ENCODE measurements at regions not wholly inside any gene's neighbourhood (a gene's known extent, or its start where the extent isn't known, plus 50 kb on each side); places are given as distances from the start of the nearest gene placed in this dataset.
"Not testable (repeated sequence)": the region's sequence is repeated elsewhere in the genome, so short reads cannot be mapped to it uniquely, and the experiment has no call there.

- DNase-seq (ENCODE audit: low spot score) = no peak
Observed at GRCh38 chr16:55061126-55061525, 130.5 kb downstream of the IRX5 start.

- no peak for DNase-seq (ENCODE audit: low spot score)
Observed at GRCh38 chr16:55062442-55062841, 131.8 kb downstream of the IRX5 start.

GRCh38 chr16:55072976-55073375, 142.3 kb downstream of the IRX5 start:
- DNase-seq (ENCODE audit: low spot score) = no peak

GRCh38 chr16:55073830-55074229, 143.2 kb downstream of the IRX5 start:
- DNase-seq (ENCODE audit: low spot score) = no peak

GRCh38 chr16:55075208-55075607, 144.5 kb downstream of the IRX5 start:
- DNase-seq (ENCODE audit: low spot score) = not testable (repeated sequence)

GRCh38 chr16:55076053-55076452, 145.4 kb downstream of the IRX5 start:
- DNase-seq (ENCODE audit: low spot score) = no peak

GRCh38 chr16:55077266-55077665, 146.6 kb downstream of the IRX5 start:
- no peak for DNase-seq (ENCODE audit: low spot score)

GRCh38 chr16:55078153-55078552, 147.5 kb downstream of the IRX5 start:
- no peak for DNase-seq (ENCODE audit: low spot score)

GRCh38 chr16:55078699-55079410, 148.2 kb downstream of the IRX5 start:
- no peak for DNase-seq (ENCODE audit: low spot score)

- DNase-seq (ENCODE audit: low spot score) = no peak
Observed at GRCh38 chr16:55081622-55082590, 151.2 kb downstream of the IRX5 start.

GRCh38 chr16:55082591-55082976, 151.9 kb downstream of the IRX5 start:
- no peak for DNase-seq (ENCODE audit: low spot score)

- no peak for DNase-seq (ENCODE audit: low spot score)
Observed at GRCh38 chr16:55083052-55083451, 152.4 kb downstream of the IRX5 start.

- no peak for DNase-seq (ENCODE audit: low spot score)
Observed at GRCh38 chr16:55088098-55088497, 157.4 kb downstream of the IRX5 start.

GRCh38 chr16:55089600-55089999, 158.9 kb downstream of the IRX5 start:
- DNase-seq (ENCODE audit: low spot score) = no peak

- no peak for DNase-seq (ENCODE audit: low spot score)
Observed at GRCh38 chr16:55091213-55091870, 160.7 kb downstream of the IRX5 start.

- no peak for DNase-seq (ENCODE audit: low spot score)
Observed at GRCh38 chr16:55091871-55092230, 161.2 kb downstream of the IRX5 start.

- no peak for DNase-seq (ENCODE audit: low spot score)
Observed at GRCh38 chr16:55100100-55100499, 169.4 kb downstream of the IRX5 start.

GRCh38 chr16:55101026-55101425, 170.4 kb downstream of the IRX5 start:
- DNase-seq (ENCODE audit: low spot score) = no peak

- no peak for DNase-seq (ENCODE audit: low spot score)
Observed at GRCh38 chr16:55102077-55102476, 171.4 kb downstream of the IRX5 start.

GRCh38 chr16:55102531-55102930, 171.9 kb downstream of the IRX5 start:
- no peak for DNase-seq (ENCODE audit: low spot score)

GRCh38 chr16:55107851-55108250, 177.2 kb downstream of the IRX5 start:
- no peak for DNase-seq (ENCODE audit: low spot score)

- no peak for DNase-seq (ENCODE audit: low spot score)
Observed at GRCh38 chr16:55113210-55113609, 182.5 kb downstream of the IRX5 start.

GRCh38 chr16:55115506-55115905, 184.8 kb downstream of the IRX5 start:
- no peak for DNase-seq (ENCODE audit: low spot score)

Data from H4 (cell line).